GM12891 (cell line): ENCODE measurements at regions not wholly inside any gene's neighbourhood (a gene's known extent, or its start where the extent isn't known, plus 50 kb on each side); places are given as distances from the start of the nearest gene placed in this dataset.

Experiments
- POLR2A ChIP-seq: IDR thresholded peaks from 2 replicates; pipeline ENCODE4 v1.6.1; 2011; ENCODE audit warnings: low read depth, low read length, control low read depth
- SPI1 ChIP-seq: IDR thresholded peaks from 2 replicates; pipeline ENCODE4 v1.6.1; 2011; ENCODE audit warnings: low read depth, low read length, control low read depth

GRCh38 chr6:9875605-9876353 is 539.1 kb downstream of the TFAP2A start:
- TF ChIP-seq POLR2A (no peak), SPI1 (no peak)
